Keratinocyte (primary cell): ENCODE measurements at regions not wholly inside any gene's neighbourhood (a gene's known extent, or its start where the extent isn't known, plus 50 kb on each side); places are given as distances from the start of the nearest gene placed in this dataset.

Experiments used
- CTCF ChIP-seq, 3 experiments: IDR thresholded peaks in 1 of 3; conservative IDR thresholded peaks in 1 of 3; optimal IDR thresholded peaks in 1 of 3; 2 replicates in 2 of 3; 3 replicates in 1 of 3; pipeline versions ENCODE3 to v1.5.1; 2011; ENCODE audit warnings: low read length in 3 of 3, mild to moderate bottlenecking in 3 of 3, moderate library complexity in 2 of 3, control low read depth in 1 of 3, inconsistent platforms in 1 of 3; ENCODE audit not compliant: insufficient read depth in 2 of 3; ENCODE audit errors: extremely low read depth in 1 of 3
- EZH2 ChIP-seq: IDR thresholded peaks from one replicate; pipeline ENCODE4 v1.6.1; 2012; ENCODE audit warnings: inconsistent platforms, mild to moderate bottlenecking, low read length, moderate library complexity

- TF ChIP-seq CTCF (optimal IDR thresholded peaks at IDR 0.05 in 1 of 3, IDR thresholded peaks at IDR 0.05 in 1 of 3, conservative IDR thresholded peaks at IDR 0.05 in 1 of 3; ENCODE audit: extremely low read depth in 1 of 3, insufficient read depth in 2 of 3, low read length in 3 of 3) (peak in 2 of 3 experiments; percentile 47 to 56), EZH2 (no peak)
Measured at GRCh38 chr2:195304310-195304709, 352.7 kb upstream of the SLC39A10 start.
